ENCODE measurements at regions not wholly inside any gene's neighbourhood (a gene's known extent, or its start where the extent isn't known, plus 50 kb on each side); places are given as distances from the start of the nearest gene placed in this dataset.

- ATAC-seq (no peak), FAIRE-seq (no peak), DNase-seq (ENCODE audit: low read depth, low spot score) (no peak)
- WGBS (ENCODE audit: insufficient coverage, insufficient replicate concordance, low lambda C conversion rate, missing lambda C conversion rate), result 19% methylated on average over 1 of the region's 1 CpG
- RAD21 ChIA-PET (ENCODE audit: unreplicated experiment), result no interaction called here
- SMC1A ChIA-PET (ENCODE audit: uncharacterized antibody, unreplicated experiment), result no interaction called here
- H3K4me2 ChIP-seq (ENCODE audit: control insufficient read depth, insufficient read depth), result no peak overlapping the region
- H3K27me3 ChIP-seq (replicated peaks in 1 of 2; ENCODE audit: control insufficient read depth in 2 of 2, insufficient read depth in 2 of 2, low read length in 1 of 2), result no peaks in the 10 kb centered on the region
- no peak overlapping the region for H3K9ac ChIP-seq (ENCODE audit: control insufficient read depth, insufficient read depth, low read length)
- CTCF ChIA-PET, result no interaction called here
- H2AFZ ChIP-seq (ENCODE audit: control insufficient read depth, low read depth, low read length), result no peak overlapping the region
- no peaks in the 10 kb centered on the region for H3K36me3 ChIP-seq (ENCODE audit: control insufficient read depth in 2 of 2, insufficient read depth in 2 of 2, low read length in 1 of 2)
- H3K4me1 ChIP-seq (ENCODE audit: control insufficient read depth, insufficient read depth, low read length), result no peaks in the 10 kb centered on the region
- no peaks in the 10 kb centered on the region; the same call in 2 of the 3 replicates for H3K9me3 ChIP-seq (replicated peaks; ENCODE audit: control insufficient read depth, insufficient read depth, low read length)
- POLR2A ChIA-PET, result no interaction called here
- BruUV-seq (replicated peaks), result no TSS peak
- intact Hi-C loops (cut with micrococcal nuclease; ENCODE audit: unreplicated experiment), result no loop called here
- H4K20me1 ChIP-seq (ENCODE audit: control insufficient read depth, insufficient read depth), result no peaks in the 10 kb centered on the region
- H3K4me3 ChIP-seq, result no peak overlapping the region
- in situ Hi-C loops (cut with MboI), result no loop called here
- TF ChIP-seq ESRRA (IDR thresholded peaks at IDR 0.05; ENCODE audit: low read length) (no peak), NFIC (IDR thresholded peaks at IDR 0.05; ENCODE audit: low read depth, low read length) (no peak), FOXM1 (IDR thresholded peaks at IDR 0.05; ENCODE audit: low read depth, low read length) (no peak), YBX1 (IDR thresholded peaks at IDR 0.05) (no peak), MLLT1 (IDR thresholded peaks at IDR 0.05) (no peak), ZNF687 (IDR thresholded peaks at IDR 0.05) (no peak), ASH2L (IDR thresholded peaks at IDR 0.05; ENCODE audit: borderline replicate concordance, low read depth) (no peak), NFXL1 (IDR thresholded peaks at IDR 0.05; ENCODE audit: borderline replicate concordance) (no peak), ELK1 (IDR thresholded peaks at IDR 0.05; ENCODE audit: low read depth, low read length) (no peak), SREBF1 (IDR thresholded peaks at IDR 0.05; ENCODE audit: low read length) (no peak)
- no peaks in the 10 kb centered on the region for H3K79me2 ChIP-seq (ENCODE audit: control insufficient read depth, insufficient read depth, low read length)
- no peak overlapping the region for H3K27ac ChIP-seq (ENCODE audit: control insufficient read depth, insufficient read depth)
Observed at GRCh38 chr15:46129145-46129544, 494.3 kb downstream of the SQOR start.

Data from GM12878 (cell line).